HepG2 (cell line): ENCODE measurements at regions not wholly inside any gene's neighbourhood (a gene's known extent, or its start where the extent isn't known, plus 50 kb on each side); places are given as distances from the start of the nearest gene placed in this dataset.

Experiments used
- ATAC-seq: fragments of 200-7000 bp; cut with Tn5 transposase; 3 replicates; pipeline ENCODE4 v1.9.1; 2020; ENCODE audit warnings: mild to moderate bottlenecking, moderate library complexity
- BruUV-seq: library from RNA; stranded (reverse); fragments of 400-500 nt; replicated peaks from 2 replicates; lab custom pipeline; 2021; lab: Mats Ljungman, UMichigan
- CTCF ChIA-PET: fragments of 300-600 bp; formaldehyde crosslinking; extraction: SDS; loops from one replicate; lab custom pipeline; 2021; ENCODE audit warnings: low total read pairs, inconsistent platforms, low intra/inter-chr PET ratio; lab: Yijun Ruan, JAX
- POLR2A ChIA-PET: fragments of 350-600 bp; sonication (Branson Sonifier 250); formaldehyde crosslinking; loops from one replicate; lab custom pipeline; 2020; ENCODE audit warnings: antibody characterized with exemption, inconsistent platforms; lab: Yijun Ruan, JAX
- DNase-seq: peaks from one replicate; pipeline ENCODE4 v3.0.0-alpha.2; 2015; ENCODE audit warnings: low spot score
- FAIRE-seq: peaks from 3 replicates; lab custom pipeline; 2011; peaks lifted over from hg19 to GRCh38; lab: Jason Lieb, UNC
- H2AFZ ChIP-seq: one replicate; pipeline ENCODE4 v1.6.1; 2011; ENCODE audit warnings: low read length, inconsistent platforms
- H3K27ac ChIP-seq: fragments of 300-600 bp; 3 replicates; pipeline ENCODE4 v1.8.0; 2011; ENCODE audit warnings: mixed run types, mild to moderate bottlenecking, mixed read lengths, low read length, inconsistent platforms; ENCODE audit not compliant: insufficient read depth; ENCODE audit errors: extremely low read length
- H3K27me3 ChIP-seq, 2 experiments: fragments of 200-600 bp in 1 of 2; 2 replicates in 1 of 2; 3 replicates in 1 of 2; pipeline versions ENCODE4 v1.6.0 to v1.8.0; 2011; ENCODE audit warnings: low read length in 2 of 2, mild to moderate bottlenecking in 2 of 2, moderate library complexity in 2 of 2, inconsistent platforms in 1 of 2; ENCODE audit not compliant: insufficient read depth in 2 of 2, control insufficient read depth in 1 of 2
- H3K36me3 ChIP-seq, 2 experiments: fragments of 200-600 bp in 1 of 2; replicated peaks in 1 of 2; 2 replicates in 1 of 2; 3 replicates in 1 of 2; pipeline versions ENCODE4 v1.5.1 to v1.8.0; 2011; ENCODE audit warnings: low read length in 2 of 2, inconsistent platforms in 1 of 2; ENCODE audit not compliant: insufficient read depth in 2 of 2, control insufficient read depth in 1 of 2
- H3K4me1 ChIP-seq: 2 replicates; pipeline ENCODE4 v1.5.1; 2012; ENCODE audit warnings: low read length, inconsistent platforms; ENCODE audit not compliant: insufficient read depth
- H3K4me2 ChIP-seq: 2 replicates; pipeline ENCODE4 v1.6.0; 2011; ENCODE audit warnings: low read depth, low read length, inconsistent platforms
- H3K4me3 ChIP-seq, 3 experiments: fragments of 200-600 bp in 1 of 3; sonication (generic), shearing (Covaris generic) in 1 of 3; replicated peaks in 1 of 3; 2 replicates each; pipeline ENCODE4 v1.5.1; 2011 to 2016; ENCODE audit warnings: low read length in 3 of 3, inconsistent platforms in 2 of 3, low read depth in 2 of 3, mild to moderate bottlenecking in 2 of 3, control low read depth in 1 of 3, mixed read lengths in 1 of 3; ENCODE audit not compliant: insufficient read depth in 1 of 3
- H3K79me2 ChIP-seq: one replicate; pipeline ENCODE4 v1.6.1; 2011; ENCODE audit warnings: low read length, inconsistent platforms; ENCODE audit not compliant: insufficient read depth
- H3K9ac ChIP-seq: 2 replicates; pipeline ENCODE4 v1.6.0; 2011; ENCODE audit warnings: mild to moderate bottlenecking, low read depth, low read length, inconsistent platforms; ENCODE audit not compliant: insufficient read depth
- H3K9me3 ChIP-seq: 2 replicates; pipeline ENCODE4 v1.5.1; 2012; ENCODE audit warnings: mild to moderate bottlenecking, low read length
- H4K20me1 ChIP-seq: 2 replicates; pipeline ENCODE4 v1.6.0; 2011; ENCODE audit warnings: inconsistent platforms, mild to moderate bottlenecking, low read length, moderate library complexity; ENCODE audit not compliant: insufficient read depth
- ATF1 ChIP-seq: IDR thresholded peaks from 2 replicates; pipeline ENCODE4 v1.6.1; 2016; ENCODE audit warnings: mild to moderate bottlenecking, control low read depth
- HOXA9 ChIP-seq: sonication (generic); formaldehyde crosslinking; IDR thresholded peaks from 2 replicates; pipeline ENCODE4 v1.8.1; 2022; ENCODE audit warnings: missing genetic modification reagents, mild to moderate bottlenecking, moderate library complexity, borderline replicate concordance
- JDP2 ChIP-seq: sonication (generic); formaldehyde crosslinking; IDR thresholded peaks from 2 replicates; pipeline ENCODE4 v1.8.1; 2022; ENCODE audit warnings: missing genetic modification reagents, borderline replicate concordance
- MBNL3 ChIP-seq: fragments of 250-450 bp; sonication (Bioruptor Pico); conservative IDR thresholded peaks from 2 replicates; pipeline ENCODE4 v1.8.0; 2022; ENCODE audit warnings: mild to moderate bottlenecking, inconsistent platforms
- SOX13 ChIP-seq, 3 experiments: fragments of 450-650 bp in 1 of 3; sonication (generic) in 1 of 3; formaldehyde crosslinking in 1 of 3; IDR thresholded peaks in 2 of 3; conservative IDR thresholded peaks in 1 of 3; 2 replicates each; pipeline versions ENCODE4 v1.5.0 to v1.6.1; 2016 to 2020; ENCODE audit warnings: antibody characterized with exemption in 1 of 3, mild to moderate bottlenecking in 1 of 3, missing compliant biosample characterization in 1 of 3, missing genetic modification reagents in 1 of 3, moderate library complexity in 1 of 3
- TSC22D2 ChIP-seq: sonication (generic); formaldehyde crosslinking; IDR thresholded peaks from 2 replicates; pipeline ENCODE4 v1.5.1; 2020; ENCODE audit warnings: missing genetic modification reagents, mild to moderate bottlenecking, borderline replicate concordance
- ZBTB7B ChIP-seq: sonication (generic); formaldehyde crosslinking; IDR thresholded peaks from 2 replicates; pipeline ENCODE4 v1.4.0; 2020; ENCODE audit warnings: missing genetic modification reagents
- ZNF10 ChIP-seq: sonication (generic); formaldehyde crosslinking; IDR thresholded peaks from 2 replicates; pipeline ENCODE4 v1.4.0; 2020; ENCODE audit warnings: mild to moderate bottlenecking, low read depth, missing genetic modification reagents, borderline replicate concordance
- ZNF749 ChIP-seq: sonication (generic); formaldehyde crosslinking; IDR thresholded peaks from 2 replicates; pipeline ENCODE4 v1.8.0; 2022; ENCODE audit warnings: mild to moderate bottlenecking, missing genetic modification reagents, moderate library complexity, borderline replicate concordance
- WGBS: methylation state at CpG from one replicate; pipeline ENCODE4 v1.1.6; 2017; ENCODE audit warnings: low lambda C conversion rate; 5-methylcytosine and 5-hydroxymethylcytosine counted together
- in situ Hi-C: cut with HindIII; loops from 2 replicates; pipeline ENCODE4 v1.10.0; 2017; ENCODE audit warnings: low pct_unique_long_range_greater_than_20kb; ENCODE audit not compliant: extremely low pct_ligation_motif_present
- intact Hi-C: fragments of 100-400 bp; cut with micrococcal nuclease; formaldehyde crosslinking; loops from one replicate; pipeline ENCODE4 v1.10.0; 2022; ENCODE audit not compliant: unreplicated experiment
- TF ChIP-seq, protein P1 (sequence below): sonication (generic); formaldehyde crosslinking; IDR thresholded peaks from 2 replicates; pipeline ENCODE4 v1.8.0; 2022; ENCODE audit warnings: mild to moderate bottlenecking, missing genetic modification reagents
- TF ChIP-seq, protein P2 (sequence below): sonication (generic); formaldehyde crosslinking; IDR thresholded peaks from 2 replicates; pipeline ENCODE4 v1.4.0; 2020; ENCODE audit warnings: mild to moderate bottlenecking, missing genetic modification reagents
- TF ChIP-seq, protein P3 (sequence below): sonication (generic); formaldehyde crosslinking; IDR thresholded peaks from 2 replicates; pipeline ENCODE4 v1.5.1; 2020; ENCODE audit warnings: missing genetic modification reagents, mild to moderate bottlenecking, borderline replicate concordance
- TF ChIP-seq, protein P4 (sequence below): IDR thresholded peaks from 2 replicates; pipeline ENCODE4 v1.6.1; 2016; ENCODE audit warnings: missing compliant biosample characterization, missing genetic modification reagents, borderline replicate concordance

DNA sequence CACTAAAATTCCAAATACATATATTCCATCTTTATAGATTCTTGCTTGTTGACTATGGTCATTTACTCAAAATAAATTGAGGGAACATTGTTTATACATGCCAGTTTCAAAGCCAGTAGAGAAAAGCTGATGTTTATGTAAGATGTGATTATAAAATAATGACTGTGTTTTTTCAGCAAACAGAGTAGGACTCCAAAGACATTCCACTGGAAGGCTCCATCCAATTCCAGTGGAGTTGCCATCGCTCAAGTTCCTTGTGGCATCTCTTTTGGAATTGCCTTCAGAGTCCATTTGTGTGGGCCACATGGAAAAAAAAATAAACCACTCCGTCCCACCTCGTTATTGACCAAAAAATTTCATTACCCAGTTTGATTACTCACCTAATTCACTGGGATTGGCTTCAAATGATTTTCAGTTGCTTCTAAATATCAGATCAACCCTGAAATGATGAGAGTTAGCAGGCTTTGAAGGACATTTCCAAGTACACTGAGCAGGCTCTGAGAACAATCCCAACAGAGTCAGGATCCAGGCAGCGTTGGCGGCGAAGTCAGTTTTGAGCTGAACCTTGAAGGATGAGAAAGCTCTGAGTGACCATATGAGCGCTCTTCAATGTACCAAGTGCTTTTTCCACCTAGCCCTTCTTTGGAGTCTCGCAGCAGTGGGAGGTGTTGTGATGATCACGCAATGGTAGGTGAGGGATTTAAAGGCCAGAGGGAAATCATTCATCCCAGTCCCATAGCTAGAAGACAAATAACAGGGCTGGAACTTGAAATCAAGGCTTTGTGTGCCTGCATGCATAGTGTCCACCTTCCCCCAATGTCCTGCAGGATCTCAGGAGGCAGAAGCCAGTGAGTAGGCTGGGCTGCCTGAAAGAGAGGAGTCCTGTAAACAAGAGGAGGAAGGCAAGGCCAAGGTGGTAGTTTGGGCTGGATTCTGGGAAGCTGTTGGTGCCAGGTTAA lies 281.7 kb downstream of the CDC5L start (continued):
- TF ChIP-seq ZNF10 (CRISPR knock-in tag) (no peak), SOX13 (IDR thresholded peaks at IDR 0.05) (no peak), SOX13 (CRISPR knock-in tag; conservative IDR thresholded peaks at IDR 0.05 in 1 of 2, IDR thresholded peaks at IDR 0.05 in 1 of 2) (no peak)

DNA sequence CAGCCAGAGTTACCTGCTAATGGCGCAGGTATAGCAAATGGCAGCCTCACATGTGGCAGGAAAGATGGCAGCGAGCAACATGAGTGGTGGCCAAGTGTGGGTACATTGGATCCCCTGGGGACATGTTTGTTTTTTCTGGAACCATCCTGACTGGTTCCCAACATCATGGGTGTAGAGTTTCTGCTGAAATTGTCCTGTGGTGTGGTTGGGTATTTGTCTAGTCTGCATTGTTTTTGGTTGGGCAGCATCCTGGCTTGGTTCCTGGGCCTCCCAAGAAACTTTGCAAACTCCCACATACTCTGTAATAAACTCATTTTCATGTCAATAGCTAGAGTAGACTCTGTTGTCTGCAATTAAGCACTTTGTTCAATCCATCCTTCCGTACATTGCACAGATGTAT lies 282.6 kb downstream of the CDC5L start:
- DNase-seq (no peak), ATAC-seq (no peak), FAIRE-seq (no peak)
- WGBS, result 41% methylated on average over 3 of the region's 3 CpGs
- H3K4me2 ChIP-seq, result no peak overlapping the region
- H4K20me1 ChIP-seq, result no peaks in the 10 kb centered on the region
- in situ Hi-C loops (loop anchor here (25.0 kb wide), 1 partner anchor 1242 kb away; no protein-coding TSS in a partner anchor), intact Hi-C loops (no loop called here)
- H3K9me3 ChIP-seq, result no peaks in the 10 kb centered on the region
- H3K4me3 ChIP-seq, result no peak overlapping the region
- peaks cover 0 to 12% of the 10 kb centered on the region in 2 experiments; a peak in 3 of 5 replicates for H3K27me3 ChIP-seq
- no TSS peak for BruUV-seq
- H3K4me1 ChIP-seq, result peaks cover 6% of the 10 kb centered on the region; the same call in 1 of the 2 replicates
- H3K79me2 ChIP-seq, result no peaks in the 10 kb centered on the region
- H2AFZ ChIP-seq, result no peak overlapping the region
- H3K9ac ChIP-seq, result no peak overlapping the region
- POLR2A ChIA-PET, result no interaction called here
- no peaks in the 10 kb centered on the region for H3K36me3 ChIP-seq
- TF ChIP-seq ATF1 (CRISPR knock-in tag), result no peak
- TF ChIP-seq JDP2 (CRISPR knock-in tag), result no peak
- TF ChIP-seq ZBTB7B (CRISPR knock-in tag), result no peak
- TF ChIP-seq TSC22D2 (CRISPR knock-in tag), result no peak
- TF ChIP-seq, protein P1, sequence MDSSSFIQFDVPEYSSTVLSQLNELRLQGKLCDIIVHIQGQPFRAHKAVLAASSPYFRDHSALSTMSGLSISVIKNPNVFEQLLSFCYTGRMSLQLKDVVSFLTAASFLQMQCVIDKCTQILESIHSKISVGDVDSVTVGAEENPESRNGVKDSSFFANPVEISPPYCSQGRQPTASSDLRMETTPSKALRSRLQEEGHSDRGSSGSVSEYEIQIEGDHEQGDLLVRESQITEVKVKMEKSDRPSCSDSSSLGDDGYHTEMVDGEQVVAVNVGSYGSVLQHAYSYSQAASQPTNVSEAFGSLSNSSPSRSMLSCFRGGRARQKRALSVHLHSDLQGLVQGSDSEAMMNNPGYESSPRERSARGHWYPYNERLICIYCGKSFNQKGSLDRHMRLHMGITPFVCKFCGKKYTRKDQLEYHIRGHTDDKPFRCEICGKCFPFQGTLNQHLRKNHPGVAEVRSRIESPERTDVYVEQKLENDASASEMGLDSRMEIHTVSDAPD (CRISPR knock-in tag), result no peak
- TF ChIP-seq, protein P2, sequence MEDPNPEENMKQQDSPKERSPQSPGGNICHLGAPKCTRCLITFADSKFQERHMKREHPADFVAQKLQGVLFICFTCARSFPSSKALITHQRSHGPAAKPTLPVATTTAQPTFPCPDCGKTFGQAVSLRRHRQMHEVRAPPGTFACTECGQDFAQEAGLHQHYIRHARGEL, result no peak
- TF ChIP-seq HOXA9 (CRISPR knock-in tag), result no peak
- TF ChIP-seq MBNL3 (CRISPR knock-in tag), result no peak
- TF ChIP-seq, protein P3, sequence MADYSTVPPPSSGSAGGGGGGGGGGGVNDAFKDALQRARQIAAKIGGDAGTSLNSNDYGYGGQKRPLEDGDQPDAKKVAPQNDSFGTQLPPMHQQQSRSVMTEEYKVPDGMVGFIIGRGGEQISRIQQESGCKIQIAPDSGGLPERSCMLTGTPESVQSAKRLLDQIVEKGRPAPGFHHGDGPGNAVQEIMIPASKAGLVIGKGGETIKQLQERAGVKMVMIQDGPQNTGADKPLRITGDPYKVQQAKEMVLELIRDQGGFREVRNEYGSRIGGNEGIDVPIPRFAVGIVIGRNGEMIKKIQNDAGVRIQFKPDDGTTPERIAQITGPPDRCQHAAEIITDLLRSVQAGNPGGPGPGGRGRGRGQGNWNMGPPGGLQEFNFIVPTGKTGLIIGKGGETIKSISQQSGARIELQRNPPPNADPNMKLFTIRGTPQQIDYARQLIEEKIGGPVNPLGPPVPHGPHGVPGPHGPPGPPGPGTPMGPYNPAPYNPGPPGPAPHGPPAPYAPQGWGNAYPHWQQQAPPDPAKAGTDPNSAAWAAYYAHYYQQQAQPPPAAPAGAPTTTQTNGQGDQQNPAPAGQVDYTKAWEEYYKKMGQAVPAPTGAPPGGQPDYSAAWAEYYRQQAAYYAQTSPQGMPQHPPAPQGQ, result no peak
- TF ChIP-seq ZNF749 (CRISPR knock-in tag), result no peak
- TF ChIP-seq, protein P4, sequence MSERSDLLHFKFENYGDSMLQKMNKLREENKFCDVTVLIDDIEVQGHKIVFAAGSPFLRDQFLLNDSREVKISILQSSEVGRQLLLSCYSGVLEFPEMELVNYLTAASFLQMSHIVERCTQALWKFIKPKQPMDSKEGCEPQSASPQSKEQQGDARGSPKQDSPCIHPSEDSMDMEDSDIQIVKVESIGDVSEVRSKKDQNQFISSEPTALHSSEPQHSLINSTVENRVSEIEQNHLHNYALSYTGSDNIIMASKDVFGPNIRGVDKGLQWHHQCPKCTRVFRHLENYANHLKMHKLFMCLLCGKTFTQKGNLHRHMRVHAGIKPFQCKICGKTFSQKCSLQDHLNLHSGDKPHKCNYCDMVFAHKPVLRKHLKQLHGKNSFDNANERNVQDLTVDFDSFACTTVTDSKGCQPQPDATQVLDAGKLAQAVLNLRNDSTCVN (CRISPR knock-in tag), result no peak
- no peak overlapping the region for H3K27ac ChIP-seq
- CTCF ChIA-PET, result no interaction called here
